Activated CD4-positive, alpha-beta T cell treated with anti-CD3 and anti-CD28 coated beads for 48 hours (primary cell): ENCODE measurements at regions not wholly inside any gene's neighbourhood (a gene's known extent, or its start where the extent isn't known, plus 50 kb on each side); places are given as distances from the start of the nearest gene placed in this dataset.

Source experiments
- DNase-seq: peaks from one replicate; pipeline ENCODE4 v3.0.0-alpha.2; 2020

DNA sequence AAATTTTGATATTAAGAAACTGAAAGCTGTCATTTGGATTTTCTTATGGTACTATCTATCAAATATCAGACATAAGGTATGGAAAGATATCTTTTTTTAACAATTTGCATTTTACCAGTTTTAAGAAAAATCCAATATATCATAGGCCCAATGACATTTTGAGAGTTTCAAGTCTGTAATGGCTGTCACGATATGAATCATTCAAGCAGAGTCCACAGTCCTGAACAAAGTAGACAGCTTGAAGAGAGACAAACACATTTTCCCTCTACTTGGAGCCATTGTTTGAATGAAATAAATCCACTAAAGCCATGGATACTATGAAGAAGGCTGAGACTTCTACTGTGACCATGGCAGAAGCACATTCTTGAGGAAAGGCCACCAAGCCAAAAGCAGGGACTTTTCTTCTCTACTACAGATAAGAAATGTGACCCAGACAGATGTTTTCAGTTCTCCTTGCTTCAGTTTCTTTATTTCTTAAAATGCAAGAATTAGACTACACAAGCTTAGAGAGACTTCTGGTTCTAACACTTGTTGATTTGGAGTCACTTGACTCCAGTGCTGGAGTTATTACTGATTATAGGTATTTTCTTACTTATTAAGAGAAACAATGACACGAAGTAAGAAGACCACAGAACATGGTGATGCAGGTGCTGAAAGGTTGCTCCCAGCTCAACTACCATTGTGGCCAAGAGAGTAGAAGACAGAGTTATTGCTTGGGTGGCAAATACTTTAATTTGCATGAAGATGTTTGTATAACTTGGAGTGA lies 429.1 kb downstream of the KIF20B start:
- no peak for DNase-seq

DNA sequence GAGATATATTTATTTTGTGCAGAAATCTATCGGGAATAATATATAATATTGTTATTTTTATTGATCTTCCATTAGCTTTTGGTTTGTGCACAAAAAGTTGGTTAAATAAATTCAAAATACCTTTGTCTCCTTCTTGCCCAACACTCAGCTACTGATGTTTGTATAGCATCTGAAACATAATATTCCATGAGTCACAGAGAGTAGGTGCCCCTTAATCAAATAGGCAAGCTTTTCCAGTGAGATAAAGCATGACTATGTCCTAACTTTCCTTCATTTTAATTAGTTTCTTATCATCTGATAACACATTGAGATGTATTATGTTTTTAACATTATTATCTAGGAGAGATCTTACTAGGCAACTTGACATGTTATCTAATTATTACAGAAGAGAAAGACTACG lies 432.2 kb downstream of the KIF20B start:
- no peak for DNase-seq

DNA sequence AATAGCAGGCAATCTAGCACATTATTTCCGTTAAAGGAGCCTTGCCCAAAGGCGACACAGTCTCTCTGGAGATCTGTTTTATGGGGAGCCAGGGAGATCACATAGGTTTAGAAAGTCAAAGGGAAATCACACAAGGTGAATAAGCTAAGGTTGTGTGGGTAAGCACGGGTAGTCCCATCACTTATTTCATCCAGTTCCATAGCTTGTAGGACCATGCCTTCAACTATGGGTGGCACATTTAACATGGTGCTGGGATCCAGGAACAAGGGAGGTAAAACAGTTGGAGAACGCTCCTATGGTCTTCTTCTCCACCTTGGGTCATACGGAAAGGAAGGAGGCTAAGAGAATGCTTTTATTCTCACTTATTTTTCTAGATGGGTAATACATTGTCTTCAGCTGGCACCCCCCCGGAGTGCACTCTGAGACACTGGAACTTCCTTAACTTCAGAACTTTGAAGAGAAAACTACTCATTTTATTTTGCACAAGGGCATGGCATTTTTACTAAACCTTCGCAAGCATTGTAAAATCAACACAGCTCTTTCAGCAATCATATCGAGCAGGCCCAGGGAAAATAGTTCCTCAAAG lies 435.4 kb downstream of the KIF20B start:
- peak; percentile 16 for DNase-seq

DNA sequence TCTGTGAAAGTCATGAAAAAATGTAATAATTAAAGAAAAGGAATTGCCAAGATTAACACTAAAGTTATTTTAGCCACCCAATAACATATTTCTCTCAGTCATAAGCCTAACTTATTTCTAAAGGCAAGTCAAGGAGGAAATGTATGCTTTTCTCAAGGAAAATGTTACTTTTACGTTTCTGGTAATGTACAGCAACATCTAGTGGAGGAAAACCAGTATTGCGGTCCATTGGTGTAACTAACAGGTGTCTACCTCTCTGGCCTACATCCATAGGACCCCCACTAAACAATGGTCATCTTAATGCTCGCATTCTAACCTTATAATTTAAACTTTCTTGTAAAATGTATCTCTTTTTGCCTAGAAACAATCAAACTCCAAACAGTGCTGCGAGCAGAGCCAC lies 437.5 kb downstream of the KIF20B start:
- DNase-seq, result peak; percentile 5

DNA sequence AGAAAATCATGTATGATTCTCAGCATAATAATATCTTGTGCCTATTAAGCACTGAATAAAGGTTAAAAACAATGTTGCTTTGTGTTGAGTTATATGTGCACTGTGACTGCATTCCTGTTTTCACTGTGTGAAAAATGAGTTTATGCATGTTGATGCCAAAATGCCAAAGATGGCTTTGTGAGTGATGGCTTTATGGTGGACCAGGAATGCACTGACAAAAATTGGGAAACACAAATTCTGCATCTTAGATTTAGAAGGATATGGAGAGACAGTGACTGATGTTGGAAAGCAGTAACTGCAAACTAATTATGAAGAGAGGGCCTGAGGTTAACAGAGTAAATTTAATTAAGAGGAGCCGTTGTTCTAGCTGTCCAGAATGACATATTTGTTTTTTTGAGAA lies 440.4 kb downstream of the KIF20B start:
- no peak for DNase-seq

DNA sequence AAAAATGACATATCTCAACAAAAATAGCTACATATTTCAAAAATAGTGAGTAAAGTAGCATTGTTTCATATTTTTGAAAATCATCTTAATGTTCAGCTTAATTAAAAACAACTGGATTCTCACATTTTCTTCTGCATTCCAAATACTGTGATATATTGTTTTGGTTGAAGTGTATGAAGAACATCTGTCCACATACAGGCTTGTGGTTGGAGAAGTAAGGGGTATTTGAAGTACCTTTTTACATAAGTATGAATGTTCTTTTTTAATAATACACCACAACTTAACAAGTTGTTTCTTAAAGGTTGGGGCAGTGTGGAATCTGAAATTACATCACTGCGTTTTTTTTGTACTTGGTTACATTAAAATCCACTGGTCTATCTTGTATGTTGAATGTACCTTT lies 442.5 kb downstream of the KIF20B start:
- no peak for DNase-seq

DNA sequence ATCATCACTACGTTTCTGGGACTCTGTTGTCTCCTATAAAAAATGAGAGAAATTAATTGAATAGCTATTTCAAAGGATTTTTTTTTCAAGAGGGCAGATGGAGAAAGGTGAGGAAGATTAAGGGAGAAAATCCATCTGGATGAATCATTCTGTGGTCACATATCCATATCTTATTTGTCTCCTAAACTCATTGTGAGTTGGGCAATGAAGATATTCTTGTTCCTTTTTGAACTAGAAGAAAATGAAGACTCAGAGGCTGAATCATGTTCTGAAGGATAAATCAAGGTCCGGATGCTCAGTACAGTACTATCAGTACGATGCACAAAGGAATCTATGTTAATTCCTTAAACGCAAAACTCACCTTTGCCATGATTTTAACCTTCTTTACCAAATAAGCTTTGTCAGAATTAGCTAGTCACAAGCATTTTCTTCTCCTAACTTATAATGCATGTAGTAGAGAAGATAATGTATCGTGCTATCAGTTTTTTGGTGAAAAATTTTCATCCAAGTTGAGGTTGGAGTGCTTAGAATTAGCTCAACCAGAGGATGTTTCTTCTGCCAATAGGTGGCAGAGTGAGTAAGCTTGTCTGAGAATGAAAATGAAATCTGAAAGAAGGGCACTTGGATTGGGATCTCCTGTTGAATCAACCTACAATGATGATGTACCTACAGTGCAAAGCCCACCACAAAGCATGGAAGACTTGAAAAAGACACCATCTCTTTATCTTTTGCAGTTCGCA lies 446.9 kb downstream of the KIF20B start:
- DNase-seq, result no peak

DNA sequence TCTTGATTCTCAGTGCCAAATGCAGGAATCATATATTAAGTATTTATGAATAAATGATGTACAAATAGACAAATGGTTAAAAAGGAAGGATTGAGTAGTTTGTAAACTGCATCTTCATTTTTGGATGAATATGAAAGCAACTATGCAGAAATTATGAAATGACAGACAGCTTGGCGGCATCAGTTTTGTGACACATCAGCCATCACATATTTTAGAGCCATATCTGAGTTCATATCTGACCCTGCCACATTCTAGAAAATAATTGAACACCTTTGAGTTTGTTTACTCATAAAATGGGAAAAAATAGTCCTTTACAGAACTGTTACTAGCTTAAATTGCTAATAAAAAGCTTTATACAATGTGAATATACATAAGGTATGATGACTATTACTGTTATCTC lies 448.2 kb downstream of the KIF20B start:
- DNase-seq, result no peak

DNA sequence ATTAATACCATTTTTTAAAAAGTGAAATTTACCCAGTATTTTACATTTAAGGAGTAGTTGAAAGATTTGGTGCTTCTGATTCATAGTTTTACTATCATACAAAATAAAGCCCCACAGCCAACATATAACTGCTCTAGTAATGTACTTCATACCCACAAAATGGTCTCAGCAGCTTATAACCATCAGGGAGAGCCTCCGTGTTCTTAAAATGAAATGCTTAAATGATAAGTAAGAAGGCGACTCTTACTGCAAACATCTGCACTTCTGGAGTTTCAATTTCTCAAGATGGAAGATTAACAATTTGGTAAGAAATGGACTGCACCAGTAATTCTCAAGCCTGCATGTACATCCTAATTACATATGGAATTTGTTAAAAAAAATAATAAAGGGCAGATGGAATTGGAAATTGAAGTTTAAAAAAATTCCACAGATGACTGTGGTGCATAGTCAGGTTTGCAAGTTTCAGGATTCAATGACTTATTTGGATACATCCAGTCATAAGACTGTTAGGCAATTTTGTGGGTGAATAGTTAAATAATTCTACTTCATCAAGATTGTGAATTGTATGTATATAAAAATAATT lies 461.0 kb downstream of the KIF20B start:
- no peak for DNase-seq

DNA sequence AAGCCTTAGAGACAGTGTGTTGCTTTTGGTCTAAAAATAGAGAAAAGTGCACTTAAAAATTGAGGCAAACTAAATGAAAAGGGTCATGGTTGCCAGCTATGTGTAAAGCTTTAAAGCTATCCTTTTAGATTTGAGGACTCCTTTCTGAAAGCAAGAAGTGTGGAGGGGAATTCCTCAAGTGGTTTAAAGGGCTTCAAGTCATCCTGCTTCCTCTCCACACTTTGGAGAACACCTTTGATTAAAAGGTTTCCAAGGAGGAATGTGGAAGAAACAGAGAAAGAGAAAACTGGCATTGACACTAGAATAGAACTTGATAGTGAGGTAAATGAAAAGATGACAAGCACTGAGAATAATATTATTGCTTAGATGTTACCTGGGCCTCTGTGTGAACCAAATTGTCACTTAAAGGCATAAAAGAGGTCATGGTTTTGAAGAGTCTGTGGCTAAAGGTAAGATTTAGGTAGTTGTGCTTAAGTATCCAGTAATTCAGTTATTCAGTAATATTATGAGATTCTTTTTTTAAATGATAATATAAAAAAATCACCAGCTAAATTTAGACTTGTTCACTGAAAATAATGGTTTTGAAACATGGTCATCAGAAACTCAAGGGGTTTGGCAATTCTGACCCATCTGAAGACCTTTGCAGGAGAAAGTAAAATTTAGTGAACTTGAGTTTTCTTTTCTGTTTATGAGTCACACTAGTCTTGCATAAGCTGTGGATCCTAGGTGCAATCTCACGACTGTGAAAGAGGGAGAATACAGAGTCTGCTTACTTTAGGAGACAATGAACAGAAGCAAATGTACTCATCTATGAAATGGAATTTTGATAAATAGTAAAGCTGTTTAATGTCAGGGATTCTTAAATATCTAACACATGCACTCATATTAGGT lies 466.0 kb downstream of the KIF20B start:
- DNase-seq, result no peak

DNA sequence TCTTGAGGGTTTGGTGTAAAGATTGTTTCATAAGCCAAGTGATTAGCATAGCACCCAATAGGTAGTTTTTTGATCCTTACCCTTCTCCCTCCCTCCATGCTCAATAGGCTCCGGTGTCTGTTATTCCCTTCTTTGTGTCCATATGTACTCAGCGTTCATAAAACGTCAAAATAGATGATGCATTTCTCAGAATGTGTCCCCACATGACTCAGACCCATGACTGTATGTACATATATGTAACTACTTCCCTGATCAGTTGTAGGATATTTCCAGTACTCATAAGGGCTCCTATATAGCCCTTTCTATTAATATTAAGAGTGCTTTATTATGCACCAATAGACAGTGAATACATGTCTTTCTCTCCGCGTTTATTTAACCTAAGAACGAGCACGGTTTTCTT lies 466.9 kb downstream of the KIF20B start:
- no peak for DNase-seq

DNA sequence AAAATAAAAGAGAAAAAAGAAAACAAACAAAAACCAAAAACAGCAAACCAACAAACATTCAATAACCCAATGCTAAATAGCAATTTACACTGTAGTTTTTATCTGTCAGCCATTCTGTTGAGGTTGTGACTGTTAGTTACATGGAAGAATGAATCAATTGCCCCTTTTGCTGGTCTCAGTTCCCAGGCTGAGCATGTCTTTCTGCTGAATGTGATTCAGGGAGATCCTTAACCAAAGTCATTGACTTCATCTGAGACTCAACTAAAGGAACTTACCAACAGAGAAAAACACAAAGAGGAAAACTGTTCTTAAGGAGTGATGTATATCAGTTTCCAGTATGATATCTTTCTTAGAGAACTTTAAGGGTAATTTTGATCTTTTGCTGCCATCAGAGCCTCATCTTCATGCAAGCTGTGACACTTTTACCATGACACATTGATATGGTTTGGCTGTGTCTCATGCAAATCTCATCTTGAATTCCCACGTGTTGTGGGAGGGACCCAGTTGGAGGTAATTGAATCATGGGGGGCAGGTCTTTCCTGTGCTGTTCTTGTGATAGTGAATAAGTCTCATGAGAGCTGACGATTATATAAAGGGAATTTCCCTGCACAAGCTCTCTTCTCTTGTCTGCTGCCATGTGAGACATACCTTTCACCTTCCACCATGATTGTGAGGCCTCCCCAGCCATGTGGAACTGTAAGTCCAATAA lies 469.8 kb downstream of the KIF20B start:
- DNase-seq, result peak; percentile 3

DNA sequence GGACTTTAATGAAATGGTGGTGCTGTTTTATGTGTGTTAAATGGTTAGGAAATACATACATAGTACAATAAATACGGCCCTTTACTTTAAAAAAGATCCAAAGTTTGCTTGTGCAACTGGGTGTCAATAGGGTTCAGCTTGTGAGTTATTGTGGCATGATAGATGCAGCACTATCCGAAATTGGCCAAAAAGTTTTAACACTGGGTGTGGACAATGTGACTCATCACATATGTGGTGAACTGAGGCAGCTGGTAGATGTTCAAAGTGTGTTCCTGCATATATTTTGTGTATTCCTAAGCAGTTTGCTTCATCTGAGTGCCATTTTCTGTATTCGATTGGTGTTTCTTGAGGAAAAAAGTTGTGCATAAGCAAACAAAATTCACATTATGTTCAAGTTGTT lies 473.1 kb downstream of the KIF20B start:
- DNase-seq, result no peak

DNA sequence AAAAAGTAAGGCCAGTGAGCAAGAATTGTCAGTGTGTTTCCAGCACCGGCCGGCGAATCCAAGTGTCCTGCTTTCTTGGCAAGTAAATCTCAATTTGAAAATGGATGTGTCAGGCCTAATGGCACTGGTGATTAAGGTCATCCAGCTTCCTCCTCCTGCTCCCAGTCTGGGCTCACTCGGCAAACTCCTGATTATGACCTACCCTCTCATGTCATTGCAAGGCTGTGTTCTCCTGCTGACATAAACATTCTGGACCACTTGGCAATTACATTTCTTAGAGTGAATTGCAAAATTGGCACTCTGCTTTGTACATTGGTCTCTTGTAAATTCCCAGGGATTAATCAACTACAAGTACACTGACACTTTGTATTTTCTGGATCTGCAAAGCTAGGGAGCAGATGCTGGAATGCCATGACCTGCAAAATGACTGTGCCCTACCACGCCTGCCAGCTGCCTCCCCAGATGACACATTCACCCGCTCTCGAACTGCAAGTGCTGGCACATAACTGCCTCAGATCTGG lies 473.8 kb downstream of the KIF20B start:
- DNase-seq, result no peak

DNA sequence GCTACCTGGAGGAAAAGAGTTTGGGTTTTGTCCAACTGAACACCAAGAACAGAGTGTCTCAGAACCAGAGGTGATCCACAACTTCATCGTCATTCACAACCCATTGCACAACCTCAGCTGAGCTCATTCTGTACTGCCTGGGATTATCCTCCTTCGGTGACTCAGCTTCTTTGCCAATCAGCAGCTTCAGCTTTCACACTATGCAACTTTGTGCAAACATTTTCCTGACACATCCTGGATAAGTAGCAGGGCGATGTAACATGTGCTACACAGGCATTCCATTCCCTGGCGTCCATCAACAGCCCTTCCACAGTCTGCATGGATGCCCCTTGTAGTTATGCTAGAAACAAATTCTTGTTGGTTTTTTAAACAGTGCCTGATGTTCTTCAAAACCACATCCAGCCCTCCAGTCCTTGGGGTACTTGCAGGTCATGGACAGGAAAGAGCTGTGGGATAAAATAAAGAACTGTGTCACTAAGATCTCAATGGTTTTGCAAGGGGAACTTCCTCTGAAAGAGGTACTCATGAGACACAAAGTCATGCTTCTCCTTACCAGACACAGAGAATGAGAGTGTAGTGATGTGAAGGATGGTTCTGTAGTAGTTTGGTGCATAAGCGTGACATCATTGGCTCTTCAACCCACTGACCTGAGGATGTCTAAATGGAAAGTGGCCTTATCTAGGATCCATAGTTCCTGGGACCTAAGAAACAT lies 478.5 kb downstream of the KIF20B start:
- DNase-seq, result no peak

DNA sequence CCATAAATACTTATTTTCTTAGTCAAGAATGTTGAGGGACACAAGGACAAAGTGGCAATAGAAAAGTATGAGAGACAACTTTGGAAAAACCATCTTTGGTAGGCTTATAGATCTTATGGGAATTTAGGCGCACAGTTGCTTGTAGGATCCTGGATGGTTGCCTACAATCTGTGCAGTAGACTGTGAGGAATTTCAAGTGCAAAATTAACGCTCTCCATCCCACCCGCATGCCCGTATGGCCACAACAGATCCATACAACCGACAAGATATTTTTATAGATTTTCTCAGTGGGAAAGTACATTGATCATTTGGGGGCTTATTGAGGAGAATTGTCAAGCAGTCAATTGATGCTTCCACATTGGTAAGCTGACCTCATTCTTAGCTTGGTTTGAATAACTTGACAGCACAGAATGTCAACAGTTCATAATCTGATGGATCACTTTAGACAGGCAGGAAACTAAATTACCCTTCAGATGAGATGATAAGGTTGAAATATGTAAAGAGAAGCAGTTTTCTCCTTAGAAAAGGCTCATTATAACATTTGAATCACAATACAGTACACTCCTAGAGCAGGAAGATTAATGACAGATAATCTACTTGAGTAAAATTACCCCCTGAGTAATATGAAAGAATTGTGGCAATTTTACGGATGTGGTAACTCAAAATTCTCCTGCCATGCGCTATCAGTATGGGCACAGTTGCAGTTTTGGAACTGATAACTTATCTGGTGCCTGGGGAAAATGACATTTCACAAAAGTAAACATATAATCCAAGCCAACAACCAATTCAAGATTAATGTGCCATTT lies 479.7 kb downstream of the KIF20B start:
- DNase-seq, result no peak

DNA sequence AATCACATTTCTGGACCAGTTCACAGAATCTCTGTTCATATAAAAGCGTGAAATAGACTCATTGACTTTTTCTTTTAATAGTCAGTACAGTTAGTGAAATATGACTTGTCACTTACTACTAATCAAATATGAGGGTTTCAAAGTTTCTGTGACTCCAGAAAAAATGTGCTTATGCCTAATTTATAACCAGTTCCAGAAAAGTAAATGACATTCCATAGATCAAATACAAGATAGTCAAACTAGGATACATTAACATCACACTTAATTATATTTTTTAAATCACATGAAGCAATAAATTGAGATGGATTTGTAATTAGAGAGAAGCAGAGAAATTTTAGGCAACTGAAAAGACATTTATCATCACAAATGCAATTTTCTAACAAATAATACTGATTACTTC lies 491.4 kb downstream of the KIF20B start:
- no peak for DNase-seq

DNA sequence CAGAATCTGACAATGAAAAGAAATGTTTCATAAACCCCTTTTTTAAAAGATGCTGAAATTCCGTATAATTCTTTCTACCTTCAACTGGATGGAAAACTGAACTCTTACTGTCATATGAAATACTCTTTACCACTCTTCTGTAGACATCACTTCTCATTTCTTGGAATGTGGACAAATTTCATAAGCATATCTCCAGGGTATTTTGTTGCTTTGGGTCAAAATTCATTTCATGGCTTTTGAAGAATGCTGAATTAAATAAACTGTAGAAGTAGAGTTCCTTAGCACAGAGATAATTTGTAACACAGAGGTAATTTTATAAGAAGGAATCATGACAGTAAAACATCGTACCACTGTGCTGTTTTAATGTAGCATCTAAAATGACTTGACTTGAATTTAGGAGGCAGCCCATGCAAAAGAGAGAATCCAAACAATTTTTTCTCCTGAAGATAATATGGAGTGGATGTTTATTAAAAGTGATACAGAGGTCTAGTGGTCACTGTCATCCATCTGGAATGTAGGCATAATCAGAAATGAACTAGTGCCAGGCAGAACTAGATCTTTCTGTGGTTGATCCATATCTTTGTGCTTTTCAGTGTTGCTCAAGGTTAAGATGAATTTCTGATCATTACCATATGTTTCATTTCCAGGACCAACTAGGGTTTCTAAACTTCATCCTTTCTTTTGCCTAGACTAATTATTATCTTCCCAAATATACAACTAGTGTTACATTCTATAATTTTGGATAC lies 492.0 kb downstream of the KIF20B start:
- DNase-seq, result no peak

DNA sequence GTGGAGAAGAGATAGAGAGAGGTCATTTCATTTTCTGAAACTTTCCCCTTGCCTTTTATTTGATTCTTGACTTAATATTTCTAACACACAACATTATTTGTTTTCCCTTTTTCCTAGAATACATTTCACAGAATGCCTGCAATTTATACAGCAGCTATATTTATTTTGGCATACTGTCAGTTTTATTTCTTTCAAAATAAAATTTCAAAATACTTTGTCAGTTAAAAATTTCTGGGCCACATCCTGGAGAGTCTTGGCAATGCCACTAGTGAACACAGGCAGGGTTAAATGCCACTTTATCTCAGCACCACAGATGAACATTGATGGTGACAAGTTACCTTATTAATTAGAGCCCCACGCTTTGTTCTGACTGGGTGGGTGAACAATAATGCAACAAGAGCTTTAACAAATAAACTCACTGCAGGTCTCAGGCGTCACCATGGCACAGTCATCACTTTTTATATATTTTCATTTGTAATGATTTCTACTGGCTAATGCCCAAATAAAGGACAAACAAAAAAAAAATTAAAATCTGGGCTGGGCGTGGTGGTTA lies 494.0 kb downstream of the KIF20B start:
- no peak for DNase-seq
